ENCODE measurements at regions not wholly inside any gene's neighbourhood (a gene's known extent, or its start where the extent isn't known, plus 50 kb on each side); places are given as distances from the start of the nearest gene placed in this dataset.
"Not testable (repeated sequence)": the region's sequence is repeated elsewhere in the genome, so short reads cannot be mapped to it uniquely, and the experiment has no call there.

DNA sequence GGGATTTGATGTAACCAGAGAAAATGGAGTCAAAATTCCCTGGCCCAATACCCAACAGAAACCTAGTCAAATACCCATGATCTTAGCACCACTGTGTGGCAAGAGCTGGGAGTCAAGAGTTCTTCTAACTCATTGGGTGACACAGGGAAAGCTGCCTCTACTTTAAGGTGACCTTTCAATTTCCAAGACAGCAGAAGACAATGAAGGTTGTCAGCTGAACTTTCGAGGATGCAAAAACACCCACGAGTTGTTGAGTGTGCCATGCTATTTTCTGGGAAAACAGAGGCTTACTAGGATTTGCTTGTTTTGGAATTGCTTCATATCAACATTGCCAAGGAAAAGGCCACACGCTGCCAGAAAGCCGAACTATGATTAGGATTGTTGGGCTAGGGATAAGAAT lies 61.6 kb upstream of the CYRIA start:
- H3K4me1 ChIP-seq (ENCODE audit: insufficient read depth, insufficient read length): no peaks in the 10 kb centered on the region
- no peak for DNase-seq (ENCODE audit: low read depth, low spot score)
- H3K9me3 ChIP-seq (ENCODE audit: insufficient read depth, low read length): no peaks in the 10 kb centered on the region
- TF ChIP-seq ZNF274 (IDR thresholded peaks at IDR 0.05; ENCODE audit: low read depth, low read length) (no peak), YY1 (IDR thresholded peaks at IDR 0.05; ENCODE audit: insufficient read depth, insufficient read length) (no peak), SUZ12 (IDR thresholded peaks at IDR 0.05; ENCODE audit: extremely low read depth, insufficient read depth, insufficient read length) (no peak)
- H3K4me3 ChIP-seq (ENCODE audit: insufficient read length, low read depth): no peak overlapping the region
- no peaks in the 10 kb centered on the region for H3K27me3 ChIP-seq (ENCODE audit: insufficient read depth, insufficient read length)
- no peaks in the 10 kb centered on the region for H3K36me3 ChIP-seq (ENCODE audit: insufficient read depth, insufficient read length, low read length)
- H3K9ac ChIP-seq (ENCODE audit: insufficient read length, low read depth): no peak overlapping the region

DNA sequence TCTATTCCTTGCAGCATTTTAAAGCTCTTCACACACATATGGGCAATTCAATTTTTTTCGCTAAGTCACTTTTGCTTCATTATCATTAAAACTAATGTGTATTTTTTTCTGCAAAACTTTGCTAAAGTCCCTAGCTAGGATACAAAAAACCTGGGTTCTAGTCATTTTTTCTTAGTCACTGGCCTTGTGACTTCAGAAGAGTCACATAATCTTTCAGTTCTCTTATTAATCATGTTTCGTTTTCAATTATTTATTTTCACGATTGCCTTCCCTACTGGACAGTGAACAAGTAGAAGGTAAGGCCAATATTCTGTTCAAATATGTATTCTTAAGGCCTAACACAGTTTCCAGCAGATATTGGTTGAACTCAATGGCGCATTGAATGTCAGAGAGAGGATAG lies 60.9 kb upstream of the CYRIA start:
- Histone ChIP-seq H3K36me3 (ENCODE audit: insufficient read depth, insufficient read length, low read length) (no peaks in the 10 kb centered on the region), H3K27me3 (ENCODE audit: insufficient read depth, insufficient read length) (no peaks in the 10 kb centered on the region), H3K9ac (ENCODE audit: insufficient read length, low read depth) (no peak overlapping the region), H3K4me3 (ENCODE audit: insufficient read length, low read depth) (no peak overlapping the region), H3K4me1 (ENCODE audit: insufficient read depth, insufficient read length) (no peaks in the 10 kb centered on the region), H3K9me3 (ENCODE audit: insufficient read depth, low read length) (no peaks in the 10 kb centered on the region)
- no peak for DNase-seq (ENCODE audit: low read depth, low spot score)
- TF ChIP-seq YY1 (IDR thresholded peaks at IDR 0.05; ENCODE audit: insufficient read depth, insufficient read length) (no peak), SUZ12 (IDR thresholded peaks at IDR 0.05; ENCODE audit: extremely low read depth, insufficient read depth, insufficient read length) (no peak), ZNF274 (IDR thresholded peaks at IDR 0.05; ENCODE audit: low read depth, low read length) (no peak)

DNA sequence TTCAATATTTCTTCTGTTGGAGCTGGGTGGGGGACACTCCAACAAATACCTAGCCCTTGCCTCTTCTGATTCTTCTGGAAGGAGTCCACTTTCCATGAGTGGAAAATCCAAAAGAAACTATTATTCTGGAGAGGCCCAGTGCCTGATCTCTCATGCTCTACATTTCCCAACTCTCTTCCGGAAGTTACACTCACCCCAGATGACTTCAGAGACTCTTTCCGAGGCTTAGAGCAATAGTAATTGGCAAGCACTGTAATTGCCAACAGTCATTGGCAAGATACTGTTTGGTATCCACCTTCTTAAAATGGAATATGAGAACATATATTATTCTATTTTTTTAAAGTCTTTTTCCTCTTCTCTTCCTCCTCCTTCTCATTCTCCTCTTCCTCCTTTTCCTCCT lies 60.5 kb upstream of the CYRIA start:
- no peak overlapping the region for H3K4me3 ChIP-seq (ENCODE audit: insufficient read length, low read depth)
- DNase-seq (ENCODE audit: low read depth, low spot score): no peak
- no peaks in the 10 kb centered on the region for H3K27me3 ChIP-seq (ENCODE audit: insufficient read depth, insufficient read length)
- H3K9ac ChIP-seq (ENCODE audit: insufficient read length, low read depth): no peak overlapping the region
- TF ChIP-seq ZNF274 (IDR thresholded peaks at IDR 0.05; ENCODE audit: low read depth, low read length) (no peak), YY1 (IDR thresholded peaks at IDR 0.05; ENCODE audit: insufficient read depth, insufficient read length) (no peak), SUZ12 (IDR thresholded peaks at IDR 0.05; ENCODE audit: extremely low read depth, insufficient read depth, insufficient read length) (no peak)
- no peaks in the 10 kb centered on the region for H3K36me3 ChIP-seq (ENCODE audit: insufficient read depth, insufficient read length, low read length)
- no peaks in the 10 kb centered on the region for H3K9me3 ChIP-seq (ENCODE audit: insufficient read depth, low read length)
- no peaks in the 10 kb centered on the region for H3K4me1 ChIP-seq (ENCODE audit: insufficient read depth, insufficient read length)

DNA sequence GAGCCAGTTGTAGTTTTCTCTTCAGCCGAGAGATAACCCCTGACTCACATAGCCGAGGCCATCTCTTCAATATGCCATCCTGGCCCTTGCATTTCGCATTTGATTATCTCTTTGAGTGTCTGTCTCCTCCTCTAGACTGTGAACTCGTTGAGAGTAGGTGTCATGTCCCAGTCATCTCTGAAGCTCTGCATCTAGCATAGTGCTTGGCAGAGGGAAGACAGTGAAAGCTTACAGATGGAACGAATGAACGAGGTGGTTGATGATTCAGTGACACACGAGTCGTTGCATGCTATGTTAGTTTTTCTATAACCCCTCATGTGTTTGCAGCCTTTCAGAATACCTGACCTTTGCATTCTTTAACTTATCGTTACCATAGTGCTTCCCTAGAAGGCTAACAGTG lies 59.9 kb upstream of the CYRIA start:
- Histone ChIP-seq H3K4me1 (ENCODE audit: insufficient read depth, insufficient read length) (no peaks in the 10 kb centered on the region), H3K27me3 (ENCODE audit: insufficient read depth, insufficient read length) (no peaks in the 10 kb centered on the region), H3K9ac (ENCODE audit: insufficient read length, low read depth) (no peak overlapping the region), H3K9me3 (ENCODE audit: insufficient read depth, low read length) (no peaks in the 10 kb centered on the region), H3K4me3 (ENCODE audit: insufficient read length, low read depth) (no peak overlapping the region), H3K36me3 (ENCODE audit: insufficient read depth, insufficient read length, low read length) (no peaks in the 10 kb centered on the region)
- TF ChIP-seq ZNF274 (IDR thresholded peaks at IDR 0.05; ENCODE audit: low read depth, low read length): no peak
- no peak for TF ChIP-seq YY1 (IDR thresholded peaks at IDR 0.05; ENCODE audit: insufficient read depth, insufficient read length)
- no peak for DNase-seq (ENCODE audit: low read depth, low spot score)

DNA sequence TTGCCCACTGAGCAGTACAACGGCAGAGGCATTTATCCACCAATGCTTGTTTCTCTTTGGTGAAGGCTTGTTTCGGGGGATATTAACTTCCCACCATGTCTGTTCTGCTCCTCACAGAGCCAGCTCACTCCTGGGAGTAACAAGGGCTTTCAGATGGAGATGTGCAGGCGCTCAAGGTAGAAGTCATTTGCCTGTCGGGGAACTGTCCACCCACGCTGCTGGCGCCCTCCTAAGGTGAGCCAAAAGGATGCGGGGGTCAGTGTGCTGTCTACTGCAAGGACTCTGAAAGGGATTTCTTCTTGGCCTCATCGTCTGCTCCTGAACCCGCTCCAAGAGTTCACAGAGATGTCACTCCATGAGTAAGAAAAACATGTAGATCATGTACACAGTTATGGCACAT lies 57.0 kb upstream of the CYRIA start:
- peak; percentile 66 for DNase-seq (ENCODE audit: low read depth, low spot score)

DNA sequence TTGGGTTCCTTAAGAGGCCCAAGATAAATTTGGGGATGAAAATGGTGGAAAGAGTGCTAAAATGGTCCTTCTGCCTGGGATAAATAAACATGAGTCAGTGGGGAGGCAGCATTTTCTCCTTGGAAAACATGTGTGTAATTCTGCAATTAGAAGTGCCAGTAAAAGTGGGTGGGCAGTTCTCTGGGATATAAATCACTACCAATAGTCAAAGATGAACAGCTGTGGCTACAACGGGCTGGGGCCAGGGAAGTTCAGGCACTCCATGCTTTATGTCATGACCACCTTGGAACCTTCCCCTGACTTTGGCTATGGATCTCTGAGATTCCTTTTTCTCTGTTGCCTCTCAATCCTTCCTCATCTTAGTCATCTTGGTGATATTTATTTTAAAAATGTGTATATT lies 56.5 kb upstream of the CYRIA start:
- Histone ChIP-seq H3K27me3 (ENCODE audit: insufficient read depth, insufficient read length) (no peaks in the 10 kb centered on the region), H3K4me3 (ENCODE audit: insufficient read length, low read depth) (no peak overlapping the region), H3K9ac (ENCODE audit: insufficient read length, low read depth) (no peak overlapping the region), H3K9me3 (ENCODE audit: insufficient read depth, low read length) (no peaks in the 10 kb centered on the region), H3K36me3 (ENCODE audit: insufficient read depth, insufficient read length, low read length) (no peaks in the 10 kb centered on the region), H3K4me1 (ENCODE audit: insufficient read depth, insufficient read length) (no peaks in the 10 kb centered on the region)
- DNase-seq (ENCODE audit: low read depth, low spot score): no peak
- TF ChIP-seq ZNF274 (IDR thresholded peaks at IDR 0.05; ENCODE audit: low read depth, low read length) (no peak), SUZ12 (IDR thresholded peaks at IDR 0.05; ENCODE audit: extremely low read depth, insufficient read depth, insufficient read length) (no peak), YY1 (IDR thresholded peaks at IDR 0.05; ENCODE audit: insufficient read depth, insufficient read length) (no peak)

More for the DNA sequence above, 57.0 kb upstream of the CYRIA start:
- no peaks in the 10 kb centered on the region for H3K36me3 ChIP-seq (ENCODE audit: insufficient read depth, insufficient read length, low read length)
- no peak overlapping the region for H3K4me3 ChIP-seq (ENCODE audit: insufficient read length, low read depth)
- H3K4me1 ChIP-seq (ENCODE audit: insufficient read depth, insufficient read length): no peaks in the 10 kb centered on the region
- no peak overlapping the region for H3K9ac ChIP-seq (ENCODE audit: insufficient read length, low read depth)
- no peak for TF ChIP-seq ZNF274 (IDR thresholded peaks at IDR 0.05; ENCODE audit: low read depth, low read length)
- no peak for TF ChIP-seq SUZ12 (IDR thresholded peaks at IDR 0.05; ENCODE audit: extremely low read depth, insufficient read depth, insufficient read length)
- TF ChIP-seq YY1 (IDR thresholded peaks at IDR 0.05; ENCODE audit: insufficient read depth, insufficient read length): no peak
- no peaks in the 10 kb centered on the region for H3K27me3 ChIP-seq (ENCODE audit: insufficient read depth, insufficient read length)
- H3K9me3 ChIP-seq (ENCODE audit: insufficient read depth, low read length): no peaks in the 10 kb centered on the region

DNA sequence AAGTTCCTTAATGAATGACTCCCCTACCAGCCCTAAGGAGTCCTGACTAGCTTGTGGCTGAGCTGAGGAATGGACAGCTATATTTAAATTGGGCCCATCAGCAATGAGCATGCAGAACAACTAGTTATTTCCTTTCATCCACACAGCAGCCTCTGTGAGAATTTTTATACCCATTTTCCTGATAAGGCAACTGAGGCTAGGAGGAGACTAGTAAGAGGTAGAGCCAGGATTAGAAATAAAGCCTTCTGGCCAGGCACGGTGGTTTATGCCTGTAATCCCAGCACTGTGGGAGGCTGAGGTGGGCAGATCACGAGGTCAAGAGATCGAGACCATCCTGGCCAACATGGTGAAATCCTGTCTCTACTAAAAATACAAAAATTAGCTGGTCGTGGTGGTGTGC lies 55.9 kb upstream of the CYRIA start:
- H3K9me3 ChIP-seq (ENCODE audit: insufficient read depth, low read length); H3K27me3 ChIP-seq (ENCODE audit: insufficient read depth, insufficient read length); H3K4me1 ChIP-seq (ENCODE audit: insufficient read depth, insufficient read length); H3K9ac ChIP-seq (ENCODE audit: insufficient read length, low read depth); DNase-seq (ENCODE audit: low read depth, low spot score); H3K36me3 ChIP-seq (ENCODE audit: insufficient read depth, insufficient read length, low read length); H3K4me3 ChIP-seq (ENCODE audit: insufficient read length, low read depth): not testable (repeated sequence)

DNA sequence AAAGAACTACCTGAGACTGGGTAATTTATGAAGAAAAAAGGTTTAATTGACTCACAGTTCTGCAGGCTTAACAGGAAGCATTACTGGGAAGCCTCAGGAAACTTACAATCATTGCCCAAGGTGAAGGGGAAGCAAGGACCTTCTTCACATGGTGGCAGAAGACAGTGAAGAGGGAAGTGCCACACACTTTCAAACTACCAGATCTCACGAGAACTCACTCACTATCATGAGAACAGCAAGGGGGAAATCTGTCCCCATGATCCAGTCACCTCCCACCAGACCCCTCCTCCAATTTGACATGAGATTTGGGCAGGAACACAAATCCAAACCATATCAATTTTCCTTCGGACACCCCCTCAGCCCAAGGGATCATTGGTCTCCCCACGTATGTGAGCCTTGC lies 55.1 kb upstream of the CYRIA start:
- H3K9ac ChIP-seq (ENCODE audit: insufficient read length, low read depth); DNase-seq (ENCODE audit: low read depth, low spot score); H3K4me3 ChIP-seq (ENCODE audit: insufficient read length, low read depth); H3K27me3 ChIP-seq (ENCODE audit: insufficient read depth, insufficient read length); H3K36me3 ChIP-seq (ENCODE audit: insufficient read depth, insufficient read length, low read length); H3K4me1 ChIP-seq (ENCODE audit: insufficient read depth, insufficient read length); H3K9me3 ChIP-seq (ENCODE audit: insufficient read depth, low read length): not testable (repeated sequence)

Data from NT2/D1 (cell line).